ENCODE measurements at regions not wholly inside any gene's neighbourhood (a gene's known extent, or its start where the extent isn't known, plus 50 kb on each side); places are given as distances from the start of the nearest gene placed in this dataset.

DNA sequence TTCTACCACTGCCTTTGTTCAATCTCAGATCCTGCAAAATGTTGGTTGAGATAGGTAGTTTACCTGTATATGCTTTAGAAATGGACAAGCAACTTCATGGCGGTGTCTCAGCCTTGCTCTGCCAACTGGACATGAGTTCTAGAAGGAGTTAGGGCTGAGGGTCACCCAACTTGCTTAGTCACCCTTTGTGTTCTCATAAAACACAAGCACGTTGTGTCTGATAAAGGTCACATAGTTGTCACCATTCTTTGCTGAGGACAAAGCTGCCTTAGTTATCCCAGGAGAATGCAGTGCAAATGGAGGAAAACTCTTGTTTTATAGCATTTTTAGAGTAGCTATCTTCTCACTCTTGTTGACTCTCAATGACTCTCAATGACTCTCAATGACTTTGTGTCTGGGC is 218.4 kb upstream of the TMTC4 start:
- Histone ChIP-seq H3K27ac (ENCODE audit: low read depth) (no peak overlapping the region), H2AFZ (no peak overlapping the region; the same call in 1 of the 2 replicates), H4K20me1 (replicated peaks; ENCODE audit: insufficient read depth) (no peaks in the 10 kb centered on the region), H3K27me3 (ENCODE audit: insufficient read depth) (no peaks in the 10 kb centered on the region), H3F3A (replicated peaks; ENCODE audit: low read depth) (no peaks in the 10 kb centered on the region), H3K4me2 (no peak overlapping the region), H3K4me1 (ENCODE audit: insufficient read depth) (no peaks in the 10 kb centered on the region; the same call in 1 of the 2 replicates), H3K9me2 (ENCODE audit: insufficient read depth) (peaks cover 23% of the 10 kb centered on the region), H3K36me3 (ENCODE audit: insufficient read depth) (no peaks in the 10 kb centered on the region), H3K79me2 (replicated peaks; ENCODE audit: insufficient read depth) (no peaks in the 10 kb centered on the region), H3K4me3 (no peak overlapping the region)
- no peaks in the 10 kb centered on the region for H3K27me3 Mint-ChIP-seq (ENCODE audit: insufficient read depth, low read depth, poor library complexity)
- no peak for TF ChIP-seq EZH2 (IDR thresholded peaks at IDR 0.05; ENCODE audit: low read depth, unreplicated experiment)
- TF ChIP-seq, protein P1, sequence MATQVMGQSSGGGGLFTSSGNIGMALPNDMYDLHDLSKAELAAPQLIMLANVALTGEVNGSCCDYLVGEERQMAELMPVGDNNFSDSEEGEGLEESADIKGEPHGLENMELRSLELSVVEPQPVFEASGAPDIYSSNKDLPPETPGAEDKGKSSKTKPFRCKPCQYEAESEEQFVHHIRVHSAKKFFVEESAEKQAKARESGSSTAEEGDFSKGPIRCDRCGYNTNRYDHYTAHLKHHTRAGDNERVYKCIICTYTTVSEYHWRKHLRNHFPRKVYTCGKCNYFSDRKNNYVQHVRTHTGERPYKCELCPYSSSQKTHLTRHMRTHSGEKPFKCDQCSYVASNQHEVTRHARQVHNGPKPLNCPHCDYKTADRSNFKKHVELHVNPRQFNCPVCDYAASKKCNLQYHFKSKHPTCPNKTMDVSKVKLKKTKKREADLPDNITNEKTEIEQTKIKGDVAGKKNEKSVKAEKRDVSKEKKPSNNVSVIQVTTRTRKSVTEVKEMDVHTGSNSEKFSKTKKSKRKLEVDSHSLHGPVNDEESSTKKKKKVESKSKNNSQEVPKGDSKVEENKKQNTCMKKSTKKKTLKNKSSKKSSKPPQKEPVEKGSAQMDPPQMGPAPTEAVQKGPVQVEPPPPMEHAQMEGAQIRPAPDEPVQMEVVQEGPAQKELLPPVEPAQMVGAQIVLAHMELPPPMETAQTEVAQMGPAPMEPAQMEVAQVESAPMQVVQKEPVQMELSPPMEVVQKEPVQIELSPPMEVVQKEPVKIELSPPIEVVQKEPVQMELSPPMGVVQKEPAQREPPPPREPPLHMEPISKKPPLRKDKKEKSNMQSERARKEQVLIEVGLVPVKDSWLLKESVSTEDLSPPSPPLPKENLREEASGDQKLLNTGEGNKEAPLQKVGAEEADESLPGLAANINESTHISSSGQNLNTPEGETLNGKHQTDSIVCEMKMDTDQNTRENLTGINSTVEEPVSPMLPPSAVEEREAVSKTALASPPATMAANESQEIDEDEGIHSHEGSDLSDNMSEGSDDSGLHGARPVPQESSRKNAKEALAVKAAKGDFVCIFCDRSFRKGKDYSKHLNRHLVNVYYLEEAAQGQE (IDR thresholded peaks at IDR 0.05; ENCODE audit: unreplicated experiment): no peak
- TF ChIP-seq, protein P2, sequence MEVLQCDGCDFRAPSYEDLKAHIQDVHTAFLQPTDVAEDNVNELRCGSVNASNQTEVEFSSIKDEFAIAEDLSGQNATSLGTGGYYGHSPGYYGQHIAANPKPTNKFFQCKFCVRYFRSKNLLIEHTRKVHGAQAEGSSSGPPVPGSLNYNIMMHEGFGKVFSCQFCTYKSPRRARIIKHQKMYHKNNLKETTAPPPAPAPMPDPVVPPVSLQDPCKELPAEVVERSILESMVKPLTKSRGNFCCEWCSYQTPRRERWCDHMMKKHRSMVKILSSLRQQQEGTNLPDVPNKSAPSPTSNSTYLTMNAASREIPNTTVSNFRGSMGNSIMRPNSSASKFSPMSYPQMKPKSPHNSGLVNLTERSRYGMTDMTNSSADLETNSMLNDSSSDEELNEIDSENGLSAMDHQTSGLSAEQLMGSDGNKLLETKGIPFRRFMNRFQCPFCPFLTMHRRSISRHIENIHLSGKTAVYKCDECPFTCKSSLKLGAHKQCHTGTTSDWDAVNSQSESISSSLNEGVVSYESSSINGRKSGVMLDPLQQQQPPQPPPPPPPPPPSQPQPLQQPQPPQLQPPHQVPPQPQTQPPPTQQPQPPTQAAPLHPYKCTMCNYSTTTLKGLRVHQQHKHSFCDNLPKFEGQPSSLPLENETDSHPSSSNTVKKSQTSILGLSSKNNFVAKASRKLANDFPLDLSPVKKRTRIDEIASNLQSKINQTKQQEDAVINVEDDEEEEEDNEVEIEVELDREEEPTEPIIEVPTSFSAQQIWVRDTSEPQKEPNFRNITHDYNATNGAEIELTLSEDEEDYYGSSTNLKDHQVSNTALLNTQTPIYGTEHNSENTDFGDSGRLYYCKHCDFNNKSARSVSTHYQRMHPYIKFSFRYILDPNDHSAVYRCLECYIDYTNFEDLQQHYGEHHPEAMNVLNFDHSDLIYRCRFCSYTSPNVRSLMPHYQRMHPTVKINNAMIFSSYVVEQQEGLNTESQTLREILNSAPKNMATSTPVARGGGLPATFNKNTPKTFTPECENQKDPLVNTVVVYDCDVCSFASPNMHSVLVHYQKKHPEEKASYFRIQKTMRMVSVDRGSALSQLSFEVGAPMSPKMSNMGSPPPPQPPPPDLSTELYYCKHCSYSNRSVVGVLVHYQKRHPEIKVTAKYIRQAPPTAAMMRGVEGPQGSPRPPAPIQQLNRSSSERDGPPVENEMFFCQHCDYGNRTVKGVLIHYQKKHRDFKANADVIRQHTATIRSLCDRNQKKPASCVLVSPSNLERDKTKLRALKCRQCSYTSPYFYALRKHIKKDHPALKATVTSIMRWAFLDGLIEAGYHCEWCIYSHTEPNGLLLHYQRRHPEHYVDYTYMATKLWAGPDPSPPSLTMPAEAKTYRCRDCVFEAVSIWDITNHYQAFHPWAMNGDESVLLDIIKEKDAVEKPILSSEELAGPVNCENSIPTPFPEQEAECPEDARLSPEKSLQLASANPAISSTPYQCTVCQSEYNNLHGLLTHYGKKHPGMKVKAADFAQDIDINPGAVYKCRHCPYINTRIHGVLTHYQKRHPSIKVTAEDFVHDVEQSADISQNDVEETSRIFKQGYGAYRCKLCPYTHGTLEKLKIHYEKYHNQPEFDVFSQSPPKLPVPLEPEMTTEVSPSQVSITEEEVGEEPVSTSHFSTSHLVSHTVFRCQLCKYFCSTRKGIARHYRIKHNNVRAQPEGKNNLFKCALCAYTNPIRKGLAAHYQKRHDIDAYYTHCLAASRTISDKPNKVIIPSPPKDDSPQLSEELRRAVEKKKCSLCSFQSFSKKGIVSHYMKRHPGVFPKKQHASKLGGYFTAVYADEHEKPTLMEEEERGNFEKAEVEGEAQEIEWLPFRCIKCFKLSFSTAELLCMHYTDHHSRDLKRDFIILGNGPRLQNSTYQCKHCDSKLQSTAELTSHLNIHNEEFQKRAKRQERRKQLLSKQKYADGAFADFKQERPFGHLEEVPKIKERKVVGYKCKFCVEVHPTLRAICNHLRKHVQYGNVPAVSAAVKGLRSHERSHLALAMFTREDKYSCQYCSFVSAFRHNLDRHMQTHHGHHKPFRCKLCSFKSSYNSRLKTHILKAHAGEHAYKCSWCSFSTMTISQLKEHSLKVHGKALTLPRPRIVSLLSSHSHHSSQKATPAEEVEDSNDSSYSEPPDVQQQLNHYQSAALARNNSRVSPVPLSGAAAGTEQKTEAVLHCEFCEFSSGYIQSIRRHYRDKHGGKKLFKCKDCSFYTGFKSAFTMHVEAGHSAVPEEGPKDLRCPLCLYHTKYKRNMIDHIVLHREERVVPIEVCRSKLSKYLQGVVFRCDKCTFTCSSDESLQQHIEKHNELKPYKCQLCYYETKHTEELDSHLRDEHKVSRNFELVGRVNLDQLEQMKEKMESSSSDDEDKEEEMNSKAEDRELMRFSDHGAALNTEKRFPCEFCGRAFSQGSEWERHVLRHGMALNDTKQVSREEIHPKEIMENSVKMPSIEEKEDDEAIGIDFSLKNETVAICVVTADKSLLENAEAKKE (CRISPR knock-in tag; IDR thresholded peaks at IDR 0.05): no peak
- H3K9me3 Mint-ChIP-seq: no peaks in the 10 kb centered on the region
- H3K27ac Mint-ChIP-seq: no peak overlapping the region
- ATAC-seq (no peak), DNase-seq (ENCODE audit: low spot score) (no peak)
- peaks cover 4% of the 10 kb centered on the region for H3K4me1 Mint-ChIP-seq
- H3K4me3 Mint-ChIP-seq: no peak overlapping the region
- no peaks in the 10 kb centered on the region for H3K36me3 Mint-ChIP-seq (ENCODE audit: low read depth)

Data from GM23338 (cell line).